PC-9 (cell line): ENCODE measurements at regions not wholly inside any gene's neighbourhood (a gene's known extent, or its start where the extent isn't known, plus 50 kb on each side); places are given as distances from the start of the nearest gene placed in this dataset.

Experiments
- CTCF ChIP-seq: fragments of 200-600 bp; sonication (generic); conservative IDR thresholded peaks from 2 replicates; pipeline ENCODE4 v1.6.1; 2017; ENCODE audit warnings: mixed run types, antibody characterized with exemption, mild to moderate bottlenecking, moderate library complexity
- EZH2 ChIP-seq: fragments of 200-600 bp; sonication (generic); IDR thresholded peaks from 2 replicates; pipeline ENCODE4 v1.8.0; 2017; ENCODE audit warnings: antibody characterized with exemption, low read depth

GRCh38 chr3:81947359-81947758 lies 185.9 kb upstream of the GBE1 start:
- no peak for TF ChIP-seq CTCF
- no peak for TF ChIP-seq EZH2
